Right forelimb (tissue), 1 donor: ENCODE measurements at regions not wholly inside any gene's neighbourhood (a gene's known extent, or its start where the extent isn't known, plus 50 kb on each side); places are given as distances from the start of the nearest gene placed in this dataset.
"Not testable (repeated sequence)": the region's sequence is repeated elsewhere in the genome, so short reads cannot be mapped to it uniquely, and the experiment has no call there.

Experiments
- DNase-seq: peaks from one replicate; pipeline ENCODE4 v3.0.0-alpha.2; 2018

GRCh38 chr2:53610260-53610659 is 157.3 kb upstream of the CHAC2 start:
- DNase-seq = no peak

GRCh38 chr2:53609551-53609950 is 158.1 kb upstream of the CHAC2 start:
- no peak for DNase-seq

GRCh38 chr2:53608293-53608692 is 159.3 kb upstream of the CHAC2 start:
- DNase-seq = no peak

GRCh38 chr2:53600815-53601214 is 166.8 kb upstream of the CHAC2 start:
- DNase-seq = no peak

GRCh38 chr2:53586733-53587612 is 180.6 kb upstream of the CHAC2 start:
- not testable (repeated sequence) for DNase-seq

- no peak for DNase-seq
These were observed 182.6 kb upstream of the CHAC2 start for GRCh38 chr2:53584986-53585385.

- no peak for DNase-seq
These were observed 184.0 kb upstream of the CHAC2 start for GRCh38 chr2:53583583-53583982.

- DNase-seq = no peak
These were observed 185.0 kb upstream of the CHAC2 start for GRCh38 chr2:53582556-53582955.

- DNase-seq = no peak
These were observed 191.4 kb upstream of the CHAC2 start for GRCh38 chr2:53576166-53576565.

GRCh38 chr2:53575721-53576124 is 191.9 kb upstream of the CHAC2 start:
- no peak for DNase-seq

- DNase-seq = no peak
These were observed 194.9 kb upstream of the CHAC2 start for GRCh38 chr2:53572696-53573095.

- no peak for DNase-seq
These were observed 197.5 kb upstream of the CHAC2 start for GRCh38 chr2:53569957-53570727.

GRCh38 chr2:53568469-53568868 is 199.1 kb upstream of the CHAC2 start:
- DNase-seq = no peak

GRCh38 chr2:53567073-53567472 is 200.5 kb upstream of the CHAC2 start:
- no peak for DNase-seq

- no peak for DNase-seq
These were observed 205.2 kb upstream of the CHAC2 start for GRCh38 chr2:53562407-53562806.

- no peak for DNase-seq
These were observed 206.4 kb upstream of the CHAC2 start for GRCh38 chr2:53561155-53561554.

- DNase-seq = no peak
These were observed 208.2 kb upstream of the CHAC2 start for GRCh38 chr2:53559302-53559966.

GRCh38 chr2:53558867-53559266 is 208.7 kb upstream of the CHAC2 start:
- no peak for DNase-seq

- no peak for DNase-seq
These were observed 218.1 kb upstream of the CHAC2 start for GRCh38 chr2:53549497-53549896.

- no peak for DNase-seq
These were observed 222.0 kb upstream of the CHAC2 start for GRCh38 chr2:53545604-53546003.

- DNase-seq = no peak
These were observed 222.6 kb upstream of the CHAC2 start for GRCh38 chr2:53544871-53545558.

GRCh38 chr2:53543083-53543482 is 224.5 kb upstream of the CHAC2 start:
- DNase-seq = no peak
